Smooth muscle cell (in vitro differentiated cells): ENCODE measurements at regions not wholly inside any gene's neighbourhood (a gene's known extent, or its start where the extent isn't known, plus 50 kb on each side); places are given as distances from the start of the nearest gene placed in this dataset.

Experiments used
- DNase-seq: peaks from one replicate; lab custom pipeline; 2025; ENCODE audit not compliant: unreplicated experiment; lab: John Stamatoyannopoulos, UW
- H2AFZ ChIP-seq: fragments of 200-600 bp; sonication (generic); 2 replicates; pipeline ENCODE4 v1.6.0; 2016; ENCODE audit warnings: antibody characterized with exemption, low read depth, mild to moderate bottlenecking
- H3F3A ChIP-seq: fragments of 200-600 bp; sonication (generic); 2 replicates; pipeline ENCODE4 v1.6.0; 2017; ENCODE audit warnings: antibody characterized with exemption, low read depth
- H3K27ac ChIP-seq: fragments of 200-600 bp; sonication (generic); 2 replicates; pipeline ENCODE4 v1.5.1; 2016; ENCODE audit warnings: low read depth, mild to moderate bottlenecking
- H3K27me3 ChIP-seq: fragments of 200-600 bp; sonication (generic); 2 replicates; pipeline ENCODE4 v1.6.1; 2016; ENCODE audit warnings: low read depth, mild to moderate bottlenecking
- H3K36me3 ChIP-seq: fragments of 200-600 bp; sonication (generic); 2 replicates; pipeline ENCODE4 v1.5.1; 2016; ENCODE audit warnings: low read depth
- H3K4me1 ChIP-seq: fragments of 200-600 bp; sonication (generic); 2 replicates; pipeline ENCODE4 v1.5.1; 2016; ENCODE audit warnings: low read depth
- H3K4me2 ChIP-seq: fragments of 200-600 bp; sonication (generic); 2 replicates; pipeline ENCODE4 v1.6.0; 2016; ENCODE audit warnings: mild to moderate bottlenecking
- H3K4me3 ChIP-seq: fragments of 200-600 bp; sonication (generic); 2 replicates; pipeline ENCODE4 v1.5.1; 2016; ENCODE audit warnings: mild to moderate bottlenecking
- H3K79me2 ChIP-seq: fragments of 200-600 bp; sonication (generic); 2 replicates; pipeline ENCODE4 v1.6.0; 2016; ENCODE audit warnings: low read depth, mild to moderate bottlenecking
- H3K9ac ChIP-seq: fragments of 200-600 bp; sonication (generic); 2 replicates; pipeline ENCODE4 v1.6.0; 2016; ENCODE audit warnings: low read depth
- H3K9me3 ChIP-seq: fragments of 200-600 bp; sonication (generic); replicated peaks from 2 replicates; pipeline ENCODE4 v1.5.1; 2016; ENCODE audit warnings: low read depth
- H4K20me1 ChIP-seq: fragments of 200-600 bp; sonication (generic); 2 replicates; pipeline ENCODE4 v1.6.0; 2016; ENCODE audit warnings: low read depth
- CTCF ChIP-seq: fragments of 200-600 bp; sonication (generic); IDR thresholded peaks from 2 replicates; pipeline ENCODE4 v1.5.1; 2017; ENCODE audit warnings: borderline replicate concordance, mild to moderate bottlenecking, antibody characterized with exemption; ENCODE audit not compliant: insufficient read depth, poor library complexity, severe bottlenecking
- WGBS: methylation state at CpG from one replicate; pipeline ENCODE4 v1.1.7; 2016; ENCODE audit warnings: low lambda C conversion rate; 5-methylcytosine and 5-hydroxymethylcytosine counted together

DNA sequence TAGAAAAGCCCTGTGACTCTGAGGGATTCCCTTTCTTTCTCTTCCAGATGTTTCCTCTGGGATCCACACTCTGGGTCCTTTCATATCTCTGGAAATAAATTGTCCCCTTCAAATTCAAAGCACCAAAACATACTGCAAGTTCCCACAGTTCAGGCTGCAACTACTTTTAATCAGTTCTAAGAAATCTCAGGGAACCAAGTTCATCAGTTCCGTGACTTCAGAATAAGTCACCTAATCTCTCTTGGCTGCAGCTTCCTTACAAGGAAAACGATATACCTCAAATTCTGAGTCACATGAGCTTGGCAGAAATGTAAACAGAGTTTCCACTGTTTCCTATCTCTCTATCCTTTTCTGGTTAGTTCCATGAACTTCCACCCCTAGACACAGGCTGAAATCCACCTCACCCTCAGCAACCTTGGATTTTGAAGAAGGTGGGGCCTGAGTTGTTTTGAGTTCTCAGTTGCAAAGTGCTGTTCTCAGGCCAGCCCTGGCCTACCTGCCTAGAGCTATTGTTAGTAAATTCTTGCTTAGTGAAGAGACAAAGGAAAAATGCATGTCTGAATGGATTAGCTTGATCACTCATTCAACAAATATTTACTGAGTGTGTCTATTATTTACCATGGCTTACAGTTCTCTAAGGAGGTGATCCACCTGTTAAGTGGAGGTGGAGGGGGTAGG lies 59.3 kb upstream of the IL6 start:
- Histone ChIP-seq H3K9me3 (no peaks in the 10 kb centered on the region), H2AFZ (no peak overlapping the region), H3K4me3 (no peak overlapping the region), H3K36me3 (no peaks in the 10 kb centered on the region), H4K20me1 (no peaks in the 10 kb centered on the region), H3K27me3 (no peaks in the 10 kb centered on the region), H3K4me2 (peak overlapping the region; percentile 3), H3K27ac (peak overlapping the region; percentile 84), H3K9ac (no peak overlapping the region), H3F3A (no peaks in the 10 kb centered on the region), H3K79me2 (no peaks in the 10 kb centered on the region), H3K4me1 (no peaks in the 10 kb centered on the region)
- no peak for DNase-seq
- WGBS: 21% methylated on average over 2 of the region's 2 CpGs
- no peak for TF ChIP-seq CTCF

DNA sequence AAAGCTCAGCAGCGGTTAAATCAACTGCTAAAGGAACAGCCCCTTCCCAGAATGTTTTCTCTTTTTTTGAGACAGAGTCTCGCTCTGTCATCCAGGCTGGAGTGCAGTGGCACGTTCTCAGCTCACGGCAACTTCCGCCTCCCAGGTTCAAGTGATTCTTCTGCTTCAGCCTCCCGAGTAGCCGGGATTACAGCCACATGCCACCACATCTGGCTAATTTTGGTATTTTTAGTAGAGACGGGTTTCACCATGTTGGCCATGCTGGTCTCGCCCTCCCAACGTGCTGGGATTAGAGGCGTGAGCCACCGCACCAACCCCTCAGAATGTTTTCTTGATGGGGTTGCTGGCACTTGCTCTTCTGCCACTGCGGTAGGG lies 59.8 kb upstream of the IL6 start:
- peak overlapping the region; percentile 84 for H3K27ac ChIP-seq
- WGBS: 91% methylated on average over 13 of the region's 13 CpGs
- no peaks in the 10 kb centered on the region for H3K9me3 ChIP-seq

DNA sequence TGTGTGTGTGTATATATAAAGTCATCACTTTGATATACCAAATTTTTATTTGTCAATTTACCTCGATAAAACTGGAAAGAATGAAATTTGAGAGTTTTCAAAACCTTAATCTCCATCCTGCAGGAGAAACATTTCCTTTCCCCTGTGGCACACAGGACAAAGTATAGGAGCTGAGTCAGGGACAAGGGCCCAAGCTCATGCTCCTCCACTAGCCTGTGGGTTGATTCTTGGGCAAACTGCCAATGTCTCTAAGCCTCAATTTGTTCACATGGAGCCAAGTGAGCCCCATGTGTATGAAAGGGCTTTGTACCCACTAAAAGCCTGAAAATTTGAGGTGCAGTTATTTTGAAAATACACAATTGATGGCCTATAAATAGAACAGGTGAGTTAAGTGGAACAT lies 60.3 kb upstream of the IL6 start:
- Histone ChIP-seq H3K9me3 (no peaks in the 10 kb centered on the region), H3K4me2 (no peak overlapping the region), H3K27ac (peak overlapping the region; percentile 84), H3K27me3 (no peaks in the 10 kb centered on the region), H4K20me1 (no peaks in the 10 kb centered on the region), H2AFZ (no peak overlapping the region), H3K36me3 (no peaks in the 10 kb centered on the region), H3K9ac (no peak overlapping the region), H3F3A (no peaks in the 10 kb centered on the region), H3K79me2 (no peaks in the 10 kb centered on the region), H3K4me3 (no peak overlapping the region), H3K4me1 (no peaks in the 10 kb centered on the region)
- no peak for DNase-seq
- WGBS: 96% methylated on average over 1 of the region's 1 CpG
- no peak for TF ChIP-seq CTCF

More for the DNA sequence above, 59.8 kb upstream of the IL6 start:
- no peak for DNase-seq
- Histone ChIP-seq H3K9ac (no peak overlapping the region), H3K79me2 (no peaks in the 10 kb centered on the region), H3K36me3 (no peaks in the 10 kb centered on the region), H3F3A (no peaks in the 10 kb centered on the region), H2AFZ (no peak overlapping the region), H3K4me2 (peak overlapping the region; percentile 3), H3K4me3 (no peak overlapping the region), H4K20me1 (no peaks in the 10 kb centered on the region), H3K27me3 (no peaks in the 10 kb centered on the region), H3K4me1 (no peaks in the 10 kb centered on the region)
- TF ChIP-seq CTCF: no peak

DNA sequence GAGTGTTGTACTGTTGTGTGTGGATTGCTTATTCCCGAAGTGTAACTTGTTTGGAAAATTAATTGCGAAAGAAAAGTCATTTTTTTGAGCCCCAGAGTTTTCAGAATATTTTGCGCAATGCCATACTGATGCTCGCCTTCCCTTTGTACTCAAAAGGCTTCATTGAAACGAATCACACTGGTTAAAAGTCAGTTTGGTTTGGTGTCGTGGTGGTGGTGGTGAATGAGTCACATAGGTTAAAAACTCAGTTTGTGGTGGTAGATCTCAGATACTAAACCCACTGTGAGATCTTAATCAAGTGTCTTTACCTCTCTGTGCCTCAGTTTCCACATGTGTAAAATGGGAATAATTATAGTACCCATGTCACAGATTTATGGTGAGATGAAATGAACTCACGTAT lies 61.1 kb upstream of the IL6 start:
- H3K9me3 ChIP-seq: no peaks in the 10 kb centered on the region
- no peaks in the 10 kb centered on the region for H3K36me3 ChIP-seq
- 91% methylated on average over 7 of the region's 7 CpGs for WGBS
- no peaks in the 10 kb centered on the region for H3F3A ChIP-seq
- no peaks in the 10 kb centered on the region for H3K27me3 ChIP-seq
- no peak overlapping the region for H3K4me2 ChIP-seq
- no peaks in the 10 kb centered on the region for H3K79me2 ChIP-seq
- H3K4me3 ChIP-seq: no peak overlapping the region
- no peak overlapping the region for H3K9ac ChIP-seq
- no peak for TF ChIP-seq CTCF
- no peaks in the 10 kb centered on the region for H4K20me1 ChIP-seq
- no peak for DNase-seq
- no peaks in the 10 kb centered on the region for H3K4me1 ChIP-seq
- no peak overlapping the region for H2AFZ ChIP-seq
- H3K27ac ChIP-seq: no peak overlapping the region
